ENCODE measurements at regions not wholly inside any gene's neighbourhood (a gene's known extent, or its start where the extent isn't known, plus 50 kb on each side); places are given as distances from the start of the nearest gene placed in this dataset.

- no peaks in the 10 kb centered on the region for H3K36me3 Mint-ChIP-seq (ENCODE audit: low read depth)
- no peak overlapping the region for H3K4me3 Mint-ChIP-seq
- DNase-seq, result no peak
- Histone ChIP-seq H3K9me3 (ENCODE audit: control insufficient read depth, low read length) (no peaks in the 10 kb centered on the region), H3K27me3 (ENCODE audit: control insufficient read depth, insufficient read depth, low read length, poor library complexity, severe bottlenecking) (no peaks in the 10 kb centered on the region), H3K4me1 (ENCODE audit: control insufficient read depth, insufficient read depth, low read length) (no peaks in the 10 kb centered on the region), H3K9ac (ENCODE audit: extremely low read depth, low read length, poor library complexity, severe bottlenecking) (no peak overlapping the region), H3K4me3 (ENCODE audit: low read length) (no peak overlapping the region), H3K36me3 (ENCODE audit: control insufficient read depth, insufficient read depth, low read length) (no peaks in the 10 kb centered on the region), H3K27ac (ENCODE audit: low read depth, low read length) (no peak overlapping the region)
- 90 to 100% methylated on average over 2 to 3 of the region's 3 CpGs for WGBS, 2 experiments (ENCODE audit: insufficient coverage in 1 of 2, insufficient read length in 1 of 2)
- no peak for TF ChIP-seq CTCF (conservative IDR thresholded peaks at IDR 0.05)
- H3K4me1 Mint-ChIP-seq, result no peaks in the 10 kb centered on the region
- H3K27ac Mint-ChIP-seq, result no peak overlapping the region
- H3K27me3 Mint-ChIP-seq (ENCODE audit: insufficient read depth), result no peaks in the 10 kb centered on the region
- H3K9me3 Mint-ChIP-seq, result no peaks in the 10 kb centered on the region
Measured at GRCh38 chr4:188714907-188715306, 575.7 kb downstream of the TRIML1 start.

- Histone ChIP-seq H3K27me3 (ENCODE audit: control insufficient read depth, insufficient read depth, low read length, poor library complexity, severe bottlenecking) (no peaks in the 10 kb centered on the region), H3K27ac (ENCODE audit: low read depth, low read length) (no peak overlapping the region), H3K4me3 (ENCODE audit: low read length) (no peak overlapping the region), H3K9ac (ENCODE audit: extremely low read depth, low read length, poor library complexity, severe bottlenecking) (no peak overlapping the region), H3K9me3 (ENCODE audit: control insufficient read depth, low read length) (peaks cover 11% of the 10 kb centered on the region), H3K36me3 (ENCODE audit: control insufficient read depth, insufficient read depth, low read length) (no peaks in the 10 kb centered on the region), H3K4me1 (ENCODE audit: control insufficient read depth, insufficient read depth, low read length) (no peaks in the 10 kb centered on the region)
- TF ChIP-seq CTCF (conservative IDR thresholded peaks at IDR 0.05), result no peak
- DNase-seq, result no peak
- H3K36me3 Mint-ChIP-seq (ENCODE audit: low read depth), result no peaks in the 10 kb centered on the region
- no peaks in the 10 kb centered on the region for H3K4me1 Mint-ChIP-seq
- no peak overlapping the region for H3K4me3 Mint-ChIP-seq
- WGBS, 2 experiments (ENCODE audit: insufficient coverage in 1 of 2, insufficient read length in 1 of 2), result 90 to 100% methylated on average over 1 to 2 of the region's 2 CpGs
- H3K27me3 Mint-ChIP-seq (ENCODE audit: insufficient read depth), result no peaks in the 10 kb centered on the region
- no peak overlapping the region for H3K27ac Mint-ChIP-seq
- peaks cover 17% of the 10 kb centered on the region for H3K9me3 Mint-ChIP-seq
Measured at GRCh38 chr4:188717661-188718060, 578.4 kb downstream of the TRIML1 start.

- H3K4me1 ChIP-seq (ENCODE audit: control insufficient read depth, insufficient read depth, low read length), result no peaks in the 10 kb centered on the region
- Mint-ChIP-seq H3K36me3 (ENCODE audit: low read depth) (no peaks in the 10 kb centered on the region), H3K27ac (no peak overlapping the region), H3K27me3 (ENCODE audit: insufficient read depth) (no peaks in the 10 kb centered on the region), H3K4me1 (no peaks in the 10 kb centered on the region), H3K9me3 (peaks cover 17% of the 10 kb centered on the region), H3K4me3 (no peak overlapping the region)
- no peaks in the 10 kb centered on the region for H3K36me3 ChIP-seq (ENCODE audit: control insufficient read depth, insufficient read depth, low read length)
- H3K27ac ChIP-seq (ENCODE audit: low read depth, low read length), result no peak overlapping the region
- peaks cover 11% of the 10 kb centered on the region for H3K9me3 ChIP-seq (ENCODE audit: control insufficient read depth, low read length)
- H3K27me3 ChIP-seq (ENCODE audit: control insufficient read depth, insufficient read depth, low read length, poor library complexity, severe bottlenecking), result no peaks in the 10 kb centered on the region
- H3K9ac ChIP-seq (ENCODE audit: extremely low read depth, low read length, poor library complexity, severe bottlenecking), result no peak overlapping the region
- 95 to 100% methylated on average over 1 of the region's 1 CpG for WGBS, 2 experiments (ENCODE audit: insufficient coverage in 1 of 2, insufficient read length in 1 of 2)
- no peak for DNase-seq
- peak; percentile 65 for TF ChIP-seq CTCF (conservative IDR thresholded peaks at IDR 0.05)
- H3K4me3 ChIP-seq (ENCODE audit: low read length), result no peak overlapping the region
Measured at GRCh38 chr4:188719794-188720193, 580.6 kb downstream of the TRIML1 start.

Measured in endodermal cell (in vitro differentiated cells).